ENCODE measurements at regions not wholly inside any gene's neighbourhood (a gene's known extent, or its start where the extent isn't known, plus 50 kb on each side); places are given as distances from the start of the nearest gene placed in this dataset.

DNA sequence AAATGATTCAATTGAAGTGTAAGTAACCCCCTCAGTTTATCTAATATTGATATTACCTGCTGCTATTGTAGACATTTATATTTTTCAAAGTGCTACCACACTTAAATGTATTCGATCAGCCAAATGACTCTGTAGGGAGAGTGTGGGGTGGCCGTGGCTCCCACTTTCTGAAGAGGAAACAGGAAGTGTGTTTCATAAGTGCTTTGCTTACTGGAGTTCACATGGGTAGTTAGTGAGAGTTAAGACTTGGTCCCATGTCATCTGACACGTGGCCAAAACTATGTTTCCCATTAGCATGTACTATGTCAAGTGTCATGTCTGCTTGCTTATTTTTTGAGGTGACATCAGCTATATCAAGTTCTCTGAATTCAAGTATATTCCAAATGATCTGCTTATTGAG, 308.1 kb upstream of the GATB start:
- TF ChIP-seq, protein P1, sequence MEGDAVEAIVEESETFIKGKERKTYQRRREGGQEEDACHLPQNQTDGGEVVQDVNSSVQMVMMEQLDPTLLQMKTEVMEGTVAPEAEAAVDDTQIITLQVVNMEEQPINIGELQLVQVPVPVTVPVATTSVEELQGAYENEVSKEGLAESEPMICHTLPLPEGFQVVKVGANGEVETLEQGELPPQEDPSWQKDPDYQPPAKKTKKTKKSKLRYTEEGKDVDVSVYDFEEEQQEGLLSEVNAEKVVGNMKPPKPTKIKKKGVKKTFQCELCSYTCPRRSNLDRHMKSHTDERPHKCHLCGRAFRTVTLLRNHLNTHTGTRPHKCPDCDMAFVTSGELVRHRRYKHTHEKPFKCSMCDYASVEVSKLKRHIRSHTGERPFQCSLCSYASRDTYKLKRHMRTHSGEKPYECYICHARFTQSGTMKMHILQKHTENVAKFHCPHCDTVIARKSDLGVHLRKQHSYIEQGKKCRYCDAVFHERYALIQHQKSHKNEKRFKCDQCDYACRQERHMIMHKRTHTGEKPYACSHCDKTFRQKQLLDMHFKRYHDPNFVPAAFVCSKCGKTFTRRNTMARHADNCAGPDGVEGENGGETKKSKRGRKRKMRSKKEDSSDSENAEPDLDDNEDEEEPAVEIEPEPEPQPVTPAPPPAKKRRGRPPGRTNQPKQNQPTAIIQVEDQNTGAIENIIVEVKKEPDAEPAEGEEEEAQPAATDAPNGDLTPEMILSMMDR (conservative IDR thresholded peaks at IDR 0.05), result no peak
- no peak for TF ChIP-seq ZFX (IDR thresholded peaks at IDR 0.05)
- H3K27ac ChIP-seq, result no peak overlapping the region

GRCh38 chr4:152065545-152065944, 304.7 kb upstream of the GATB start:
- TF ChIP-seq, protein P1 (conservative IDR thresholded peaks at IDR 0.05), result no peak
- TF ChIP-seq ZFX (IDR thresholded peaks at IDR 0.05), result no peak
- no peak overlapping the region for H3K27ac ChIP-seq

GRCh38 chr4:152064753-152065152, 303.9 kb upstream of the GATB start:
- no peak overlapping the region for H3K27ac ChIP-seq

DNA sequence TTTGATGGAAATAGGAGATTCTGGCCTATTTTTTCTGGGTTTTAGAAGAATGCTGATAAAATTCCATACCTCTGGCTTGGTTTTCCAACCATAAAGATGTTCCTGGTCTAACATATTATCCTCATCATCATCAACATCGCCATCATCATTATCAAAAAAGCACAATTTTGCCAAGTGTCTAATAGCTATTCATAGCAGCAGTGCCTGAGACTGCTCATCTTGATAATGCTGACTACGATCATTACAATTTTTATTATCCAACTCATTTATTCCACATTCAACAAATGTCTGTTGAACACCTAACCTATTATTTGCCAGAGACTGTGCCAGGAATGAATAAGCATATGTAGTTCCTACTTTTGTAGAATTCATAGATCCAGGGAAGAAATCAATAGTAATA, 303.5 kb upstream of the GATB start:
- TF ChIP-seq, protein P1 (conservative IDR thresholded peaks at IDR 0.05), result no peak
- TF ChIP-seq ZFX (IDR thresholded peaks at IDR 0.05), result no peak

More at GRCh38 chr4:152064753-152065152, 303.9 kb upstream of the GATB start:
- no peak for TF ChIP-seq ZFX (IDR thresholded peaks at IDR 0.05)
- TF ChIP-seq, protein P1 (conservative IDR thresholded peaks at IDR 0.05), result no peak

GRCh38 chr4:152063621-152064240, 302.9 kb upstream of the GATB start:
- H3K27ac ChIP-seq, result no peak overlapping the region
- TF ChIP-seq, protein P1 (conservative IDR thresholded peaks at IDR 0.05), result no peak
- no peak for TF ChIP-seq ZFX (IDR thresholded peaks at IDR 0.05)

More for the DNA sequence above, 303.5 kb upstream of the GATB start:
- no peak overlapping the region for H3K27ac ChIP-seq

GRCh38 chr4:152062936-152063620, 302.3 kb upstream of the GATB start:
- TF ChIP-seq ZFX (IDR thresholded peaks at IDR 0.05), result no peak
- TF ChIP-seq, protein P1 (conservative IDR thresholded peaks at IDR 0.05), result no peak
- H3K27ac ChIP-seq, result no peak overlapping the region

DNA sequence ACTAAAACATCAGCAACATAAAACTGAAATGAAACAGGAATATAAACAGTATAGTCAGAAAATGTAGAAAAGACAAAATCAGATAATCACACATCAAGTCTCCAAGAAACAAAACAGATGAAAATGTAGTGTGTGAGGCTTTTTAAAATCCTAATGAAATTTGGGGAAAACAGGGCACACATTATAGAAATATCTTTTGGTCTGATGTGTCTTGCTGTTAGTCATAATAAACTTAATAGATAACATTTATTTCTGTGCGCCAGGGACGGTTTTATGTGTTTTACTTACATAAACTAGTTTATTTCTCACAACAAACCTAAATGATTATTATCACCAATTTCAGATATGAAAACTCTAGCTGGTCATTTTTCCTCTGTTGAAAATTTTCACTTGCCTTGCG, 293.9 kb upstream of the GATB start:
- no peak for TF ChIP-seq ZFX (IDR thresholded peaks at IDR 0.05)
- no peak overlapping the region for H3K27ac ChIP-seq
